T1000 (cell line): ENCODE measurements at regions not wholly inside any gene's neighbourhood (a gene's known extent, or its start where the extent isn't known, plus 50 kb on each side); places are given as distances from the start of the nearest gene placed in this dataset.

Experiments
- DNase-seq: peaks from one replicate; lab custom pipeline; 2025; ENCODE audit warnings: mixed read lengths; lab: John Stamatoyannopoulos, UW

DNA sequence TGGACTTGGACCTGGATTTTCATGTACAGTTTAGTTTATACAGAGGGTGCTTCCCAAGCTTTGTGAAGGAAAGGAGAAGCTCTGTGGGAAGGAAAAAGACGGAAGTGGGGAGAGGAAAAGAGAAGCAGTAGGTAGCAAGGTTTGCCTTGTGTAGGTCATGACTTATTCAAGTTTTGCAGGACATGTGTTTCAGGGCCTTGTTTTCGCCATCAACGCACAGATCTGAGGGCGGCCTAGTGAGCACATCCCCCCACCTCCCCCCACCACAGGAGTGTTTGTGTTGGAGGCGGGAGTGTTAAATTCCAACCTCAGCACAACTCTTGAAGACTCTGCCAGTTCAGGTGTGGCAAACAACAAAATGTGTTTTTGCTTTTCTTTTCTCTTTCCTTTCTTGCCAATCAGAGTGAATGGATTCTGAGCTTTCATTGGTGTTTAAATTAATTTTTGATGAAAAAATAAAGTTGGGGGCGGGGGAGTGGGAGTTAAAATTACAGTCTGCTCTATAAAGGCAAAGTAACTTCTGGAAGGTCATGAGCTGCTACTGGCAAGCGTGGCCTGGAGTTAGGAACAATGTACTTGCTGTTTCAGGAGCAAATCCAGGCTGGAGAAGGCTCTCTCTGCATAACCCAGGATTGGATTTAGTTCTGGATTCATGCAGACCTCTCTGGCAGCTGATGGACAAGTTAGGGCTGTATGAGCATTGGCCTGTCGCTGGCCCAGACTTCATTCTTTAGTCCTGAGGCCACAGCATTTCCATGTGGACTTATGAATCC is 338.5 kb downstream of the CD83 start:
- DNase-seq, result no peak

DNA sequence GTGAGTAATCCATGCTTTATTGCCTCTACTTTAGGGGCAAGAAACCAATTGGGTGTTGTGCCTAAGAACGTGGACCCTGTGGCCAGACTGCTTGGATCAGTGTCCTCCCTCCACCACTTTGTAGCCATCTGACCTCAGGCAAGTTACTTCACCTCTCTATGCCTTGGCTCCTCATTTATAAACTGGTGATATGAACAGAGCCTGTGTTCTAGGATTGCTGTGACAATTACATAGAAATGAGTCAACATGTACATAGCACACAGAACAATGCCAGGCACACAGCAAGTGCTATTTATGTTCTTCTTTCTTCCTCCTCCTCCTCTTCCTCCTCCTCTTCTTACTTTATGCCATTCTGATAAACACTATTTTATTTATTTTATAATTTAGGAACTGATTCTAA is 339.4 kb downstream of the CD83 start:
- DNase-seq, result no peak

DNA sequence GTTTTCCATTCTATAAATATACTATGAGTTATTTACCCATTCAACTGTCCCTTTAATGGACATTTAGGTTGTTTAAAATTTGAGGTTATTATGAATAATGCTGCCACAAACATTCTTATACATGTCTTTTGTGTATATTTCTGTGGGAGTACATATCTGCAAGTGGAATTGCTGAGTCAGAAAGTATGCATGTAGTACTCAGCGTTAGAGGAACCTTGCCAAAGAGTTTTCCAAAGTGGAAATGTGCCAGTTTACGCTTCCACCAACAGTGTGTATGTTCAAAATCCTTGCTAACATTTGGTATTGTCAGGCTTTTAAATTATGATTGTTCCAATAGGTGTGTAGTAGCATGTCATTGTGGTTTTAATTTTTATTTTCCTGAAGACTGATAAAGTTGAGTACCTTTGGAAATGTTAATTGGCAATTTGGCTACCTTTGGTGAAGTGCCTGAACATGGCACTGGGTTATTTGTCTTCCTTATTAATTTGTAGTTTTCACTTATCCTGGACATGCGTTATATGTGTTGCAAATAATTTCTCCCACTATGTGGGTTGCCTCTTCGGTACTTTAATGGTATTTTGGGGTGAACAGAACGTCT is 341.2 kb downstream of the CD83 start:
- no peak for DNase-seq

DNA sequence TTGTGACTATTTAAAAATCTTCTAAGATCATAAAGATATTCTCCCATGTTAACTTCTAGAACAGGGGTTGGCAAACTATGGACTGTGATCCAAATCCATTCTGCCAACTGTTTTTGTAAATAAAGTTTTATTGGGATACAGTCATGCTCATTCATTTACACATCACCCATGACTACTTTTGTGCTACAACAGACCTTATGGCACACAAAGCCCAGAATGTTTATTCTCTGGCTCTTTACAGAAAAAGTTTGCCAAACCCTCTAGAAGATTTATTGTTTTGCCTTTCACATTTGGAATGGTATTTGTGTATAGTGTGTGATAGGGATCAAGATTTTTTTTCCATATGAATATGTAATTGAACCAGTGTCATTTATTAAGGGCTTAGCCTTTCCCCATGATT is 341.7 kb downstream of the CD83 start:
- DNase-seq, result no peak

DNA sequence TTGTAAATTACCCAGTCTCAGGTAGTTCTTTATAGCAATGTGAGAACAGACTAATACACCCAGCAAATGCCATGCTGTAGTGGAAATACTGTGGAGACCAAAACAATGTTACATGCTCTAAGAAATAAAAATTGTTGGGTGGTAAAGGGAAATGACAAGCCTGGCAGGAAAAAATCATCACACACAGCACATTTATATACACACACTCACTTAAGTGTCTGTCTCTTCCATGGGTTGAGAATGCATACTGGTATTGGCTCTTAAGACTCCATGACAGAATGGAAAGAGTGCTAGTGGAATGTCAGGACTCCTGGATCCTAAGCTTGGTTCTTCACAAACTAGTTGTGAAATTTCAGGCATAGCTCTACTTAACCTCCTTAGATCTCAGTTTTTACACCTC is 343.0 kb downstream of the CD83 start:
- no peak for DNase-seq

DNA sequence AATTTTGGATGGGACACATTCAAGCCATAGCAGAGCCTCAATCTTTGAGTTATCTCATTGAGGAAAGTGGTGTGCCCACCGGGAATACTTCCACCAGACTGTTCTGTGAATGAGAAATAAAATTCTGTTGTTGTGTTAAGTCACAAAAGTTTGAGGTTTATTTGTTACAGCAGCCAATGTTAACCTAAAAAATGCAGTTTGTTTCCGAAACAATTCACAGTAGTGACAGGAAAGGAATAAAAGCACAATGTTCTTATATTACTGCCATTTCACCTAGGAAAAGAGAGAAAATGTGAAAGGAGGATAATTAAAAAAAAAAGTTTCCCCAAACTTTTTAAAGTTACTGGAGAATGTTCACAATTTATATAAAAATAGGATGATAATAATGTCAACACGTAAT is 344.6 kb downstream of the CD83 start:
- DNase-seq, result no peak

DNA sequence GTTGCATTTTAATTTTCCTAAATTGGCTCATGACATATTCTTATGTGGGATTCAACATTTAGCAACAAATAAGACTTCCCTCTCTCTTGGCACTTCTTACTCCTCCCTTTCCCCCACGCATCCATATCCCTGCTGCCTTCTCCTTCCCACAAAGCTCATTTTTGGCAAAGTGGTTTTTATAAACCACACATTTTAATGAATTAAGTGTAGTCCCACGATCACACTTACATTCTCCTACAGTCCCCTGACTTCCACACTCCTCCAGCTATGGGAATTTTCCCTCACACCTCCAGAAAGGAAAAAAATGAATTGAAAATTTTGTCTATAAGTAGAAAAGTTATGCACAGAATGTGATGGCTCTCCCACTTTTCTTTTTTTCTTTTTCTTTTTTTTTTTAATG is 345.0 kb downstream of the CD83 start:
- no peak for DNase-seq

DNA sequence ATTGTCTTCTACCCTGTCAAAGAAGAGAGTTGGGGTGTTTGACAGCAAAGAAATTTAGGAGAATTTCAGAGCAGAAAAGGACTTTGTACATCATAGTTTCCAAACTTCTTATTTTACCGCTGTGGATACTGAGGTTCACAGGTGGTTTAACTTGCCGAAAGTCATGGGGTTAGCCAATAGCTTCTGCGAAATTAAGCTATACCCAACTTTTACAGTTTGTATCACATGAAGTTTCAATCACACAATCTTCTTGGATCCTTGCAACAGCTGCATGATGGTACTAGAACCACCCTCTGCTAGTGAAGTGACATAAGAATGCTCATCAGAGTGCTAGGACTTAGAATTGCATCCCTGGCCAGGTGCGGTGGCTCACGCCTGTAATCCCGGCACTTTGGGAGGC is 345.5 kb downstream of the CD83 start:
- no peak for DNase-seq

DNA sequence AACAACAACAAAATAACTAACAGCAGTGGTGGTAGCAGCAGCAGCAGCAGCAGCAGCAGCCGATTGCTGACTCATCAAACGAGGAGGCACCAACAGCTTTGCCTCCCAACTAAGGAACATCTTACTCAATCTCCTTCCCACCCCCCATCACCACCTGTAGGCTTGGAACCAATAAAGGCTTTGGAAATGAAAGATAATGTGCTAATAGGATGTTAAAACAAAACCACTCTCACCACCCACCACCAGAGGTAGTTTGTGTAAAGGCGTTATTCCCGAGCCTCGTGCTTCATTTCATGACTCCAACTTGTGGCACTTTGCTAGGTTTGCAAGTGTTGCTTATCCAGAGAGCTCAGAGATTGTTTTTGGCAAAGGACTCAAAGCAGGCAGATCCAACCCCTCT is 346.5 kb downstream of the CD83 start:
- no peak for DNase-seq

DNA sequence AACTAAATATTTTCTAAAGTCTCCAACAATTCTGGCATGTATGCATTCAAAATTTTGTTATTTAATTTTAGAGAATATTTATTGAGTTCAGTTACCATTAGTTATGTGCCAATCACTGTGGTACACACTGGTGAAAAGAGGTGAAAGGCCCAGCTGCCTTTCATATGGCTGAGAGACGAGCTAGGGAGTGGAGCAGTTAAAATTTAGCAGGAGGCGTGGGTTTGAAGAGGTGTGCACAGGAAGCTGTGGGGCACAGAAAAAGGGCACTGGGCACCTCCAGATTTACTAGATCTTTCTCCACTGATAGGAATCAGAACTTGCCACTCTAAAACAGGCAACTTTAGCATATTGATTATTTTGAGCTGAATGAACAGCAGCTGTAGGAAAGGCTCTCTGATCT is 347.1 kb downstream of the CD83 start:
- no peak for DNase-seq

DNA sequence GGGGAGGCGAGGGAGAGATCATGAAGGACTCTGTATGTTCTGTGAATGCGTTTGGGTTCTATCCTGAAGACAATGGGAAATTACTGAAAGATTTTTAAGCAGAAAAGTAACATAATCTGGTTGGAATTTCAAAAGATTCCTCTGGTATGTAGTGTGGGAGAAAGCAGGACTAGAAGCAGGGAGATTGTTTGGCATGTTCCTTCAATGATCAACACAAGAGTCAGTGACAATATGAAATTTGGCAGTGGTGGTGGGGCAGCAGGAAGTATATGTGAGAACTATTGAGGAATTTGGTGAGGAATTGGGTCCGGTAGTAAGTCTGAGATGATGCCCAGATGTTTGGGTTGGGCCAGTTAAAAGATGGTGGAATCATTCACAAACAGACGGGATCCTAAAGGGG is 348.7 kb downstream of the CD83 start:
- no peak for DNase-seq

DNA sequence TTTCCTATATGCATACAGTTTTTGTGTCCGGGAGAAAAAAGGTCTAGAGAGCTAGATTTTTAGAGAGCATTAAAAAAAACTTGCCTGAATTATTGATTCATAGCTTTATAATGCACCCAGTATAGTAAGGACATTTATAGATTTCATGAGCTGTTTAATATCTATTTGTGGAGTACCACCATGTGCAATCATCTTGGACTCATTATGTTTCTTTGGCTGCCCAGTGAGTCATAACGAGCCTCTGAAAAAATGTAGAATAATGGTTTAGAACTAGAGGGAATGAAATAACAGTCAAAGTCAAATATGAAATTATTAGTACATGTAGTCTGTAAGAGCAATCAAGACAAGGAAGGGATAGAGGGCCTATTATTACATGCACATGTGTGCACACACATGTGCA is 350.0 kb downstream of the CD83 start:
- DNase-seq, result no peak

DNA sequence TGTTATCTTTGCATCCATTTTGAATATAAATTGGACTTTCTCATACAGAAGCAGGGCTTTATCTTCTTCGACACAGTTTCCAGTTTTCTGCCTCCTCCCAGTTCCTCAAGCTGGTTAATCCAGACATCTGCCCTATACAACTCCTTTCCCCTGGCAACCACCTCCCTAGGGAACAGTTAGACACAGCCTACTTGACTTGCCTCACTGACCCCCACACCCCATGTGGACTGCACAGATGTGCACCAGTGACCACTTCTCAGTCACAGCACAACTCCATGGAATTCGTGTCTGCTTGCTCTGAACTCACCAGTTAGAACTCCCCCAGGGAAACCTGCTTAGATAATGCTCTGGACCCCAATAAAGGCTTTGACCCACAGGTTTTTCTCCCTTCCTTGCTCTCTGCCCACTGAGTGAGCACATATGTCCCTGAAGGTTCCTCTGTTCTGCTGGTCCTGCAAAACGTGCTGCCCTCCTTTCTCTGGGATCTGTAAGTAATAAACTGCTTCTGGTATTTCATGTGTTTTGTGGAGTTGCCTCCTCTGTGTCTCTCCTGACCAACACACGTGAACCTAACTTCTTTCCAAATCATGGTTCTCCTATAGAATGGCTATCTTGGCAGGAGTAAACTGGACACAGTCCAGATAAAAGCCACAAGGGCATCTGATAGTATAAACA is 351.2 kb downstream of the CD83 start:
- DNase-seq, result no peak

DNA sequence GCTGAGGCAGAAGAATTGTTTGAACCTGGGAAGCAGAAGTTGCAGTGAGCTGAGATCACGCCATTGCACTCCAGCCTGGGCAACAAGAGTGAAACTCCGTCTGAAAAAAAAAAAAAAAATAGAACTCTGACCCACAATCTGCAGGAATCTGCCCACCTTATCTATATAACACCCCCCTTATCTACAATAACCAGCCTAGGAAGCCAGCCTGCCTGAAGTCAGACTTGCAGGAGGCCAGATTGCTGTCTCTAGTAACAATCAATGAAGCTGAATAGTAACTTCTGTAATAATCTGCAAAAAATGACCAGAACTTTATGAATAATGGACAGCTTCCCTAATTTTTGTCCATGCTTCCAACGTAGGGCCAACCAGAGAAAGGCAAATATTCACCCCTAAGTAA is 352.5 kb downstream of the CD83 start:
- no peak for DNase-seq

DNA sequence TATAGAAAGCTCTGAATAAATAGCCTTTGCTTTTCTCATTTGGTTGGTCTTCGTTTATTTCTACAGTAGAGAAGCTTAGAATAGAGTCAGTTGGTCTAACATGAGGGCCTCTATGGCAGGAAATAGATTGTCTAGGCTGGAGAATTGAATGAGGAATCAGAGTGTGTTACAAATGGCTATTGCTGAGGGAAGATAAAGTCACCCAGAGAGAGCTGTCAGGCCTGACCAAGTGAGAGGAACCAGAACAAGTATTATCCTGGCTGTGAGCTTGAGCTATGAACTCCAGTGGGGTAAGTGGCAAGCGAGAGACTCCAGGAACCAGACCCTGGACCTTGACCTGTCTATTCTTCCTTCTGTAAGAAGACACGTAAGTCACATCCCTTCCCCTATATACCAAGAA is 353.1 kb downstream of the CD83 start:
- no peak for DNase-seq

DNA sequence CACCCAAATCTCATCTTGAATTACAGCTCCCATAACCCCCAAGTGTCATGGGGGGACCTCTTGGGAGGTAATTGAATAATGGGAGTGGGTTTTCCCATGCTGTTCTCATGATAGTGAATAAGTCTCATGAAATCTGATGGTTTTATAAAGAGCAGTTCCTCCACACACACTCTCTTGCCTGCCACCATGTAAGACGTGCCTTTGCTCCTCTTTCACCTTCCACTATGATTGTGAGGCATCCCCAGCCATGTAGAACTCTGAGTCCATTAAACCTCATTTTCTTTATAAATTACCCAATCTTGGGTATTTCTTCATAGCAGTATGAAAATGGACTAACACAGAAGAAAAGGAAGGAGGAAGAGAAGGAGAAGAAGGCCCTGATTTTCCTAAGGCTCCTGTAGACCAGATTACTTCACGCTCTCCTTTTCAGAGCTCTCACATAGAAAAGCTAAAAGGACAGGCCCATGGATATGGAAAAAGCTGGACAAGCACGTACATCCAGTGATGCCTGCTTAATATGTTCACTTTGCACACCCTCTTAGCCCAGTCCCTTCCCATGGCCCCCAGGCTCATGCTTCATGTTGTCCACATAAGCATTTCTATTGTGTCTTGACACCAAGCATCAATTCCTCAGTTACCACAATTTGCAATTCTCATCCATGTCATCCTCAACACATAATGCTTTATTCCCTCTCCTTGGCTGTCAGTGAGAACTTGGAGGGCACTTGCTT is 354.8 kb downstream of the CD83 start:
- no peak for DNase-seq

DNA sequence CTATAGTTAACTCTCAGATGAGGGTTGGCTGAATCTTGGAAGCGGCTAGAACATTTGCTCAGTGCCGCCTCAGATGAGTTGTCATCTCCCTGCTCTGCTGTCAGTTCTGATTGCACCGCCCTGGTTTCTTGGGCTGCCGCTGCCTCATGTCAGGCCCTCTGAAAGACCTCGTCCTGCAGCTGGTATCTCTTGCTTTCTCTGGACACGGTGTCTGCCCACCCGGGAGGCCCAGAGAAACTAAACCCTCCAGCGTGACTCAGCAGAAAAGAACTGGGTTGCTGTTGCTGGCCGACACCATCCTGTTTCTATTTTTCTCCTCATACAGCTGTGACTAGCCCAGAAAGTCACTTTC is 355.4 kb downstream of the CD83 start:
- no peak for DNase-seq

DNA sequence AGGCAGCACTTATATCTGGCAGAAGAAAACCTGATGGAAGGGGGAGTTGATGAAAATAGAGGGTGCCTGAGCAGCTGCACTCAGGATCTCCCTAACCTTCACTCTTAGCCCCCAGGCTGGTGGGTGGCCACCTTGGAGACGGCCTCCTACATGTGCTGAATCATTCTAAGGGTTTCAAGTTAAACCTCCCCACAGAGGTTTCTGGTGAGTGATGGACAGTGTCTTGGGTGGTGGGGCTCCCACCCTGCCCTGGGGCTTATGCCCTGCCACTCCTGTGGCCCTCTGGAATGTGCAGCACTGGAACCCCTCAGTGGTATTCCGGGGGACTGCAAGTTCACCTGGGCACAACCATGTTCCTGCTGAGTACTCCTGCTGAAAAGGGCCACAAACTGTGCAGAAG is 357.2 kb downstream of the CD83 start:
- no peak for DNase-seq

DNA sequence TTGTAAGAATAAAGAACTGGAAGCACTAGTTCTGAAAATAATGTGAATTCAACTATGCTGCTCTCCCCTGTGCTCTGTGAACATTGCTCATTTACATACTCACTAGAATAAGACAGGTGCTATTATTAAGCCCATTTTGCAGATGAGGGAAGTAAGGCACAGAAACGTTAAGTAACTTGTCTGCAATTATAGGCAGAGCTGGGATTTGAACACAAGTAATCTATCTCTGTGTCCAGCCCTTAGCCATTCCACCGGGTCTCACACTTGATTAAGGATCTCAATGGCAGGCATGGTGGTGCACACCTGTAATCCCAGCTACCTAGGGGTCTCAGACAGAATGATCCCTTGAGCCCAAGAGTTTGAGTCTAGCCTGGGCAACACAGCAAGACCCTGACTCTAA is 357.7 kb downstream of the CD83 start:
- no peak for DNase-seq

DNA sequence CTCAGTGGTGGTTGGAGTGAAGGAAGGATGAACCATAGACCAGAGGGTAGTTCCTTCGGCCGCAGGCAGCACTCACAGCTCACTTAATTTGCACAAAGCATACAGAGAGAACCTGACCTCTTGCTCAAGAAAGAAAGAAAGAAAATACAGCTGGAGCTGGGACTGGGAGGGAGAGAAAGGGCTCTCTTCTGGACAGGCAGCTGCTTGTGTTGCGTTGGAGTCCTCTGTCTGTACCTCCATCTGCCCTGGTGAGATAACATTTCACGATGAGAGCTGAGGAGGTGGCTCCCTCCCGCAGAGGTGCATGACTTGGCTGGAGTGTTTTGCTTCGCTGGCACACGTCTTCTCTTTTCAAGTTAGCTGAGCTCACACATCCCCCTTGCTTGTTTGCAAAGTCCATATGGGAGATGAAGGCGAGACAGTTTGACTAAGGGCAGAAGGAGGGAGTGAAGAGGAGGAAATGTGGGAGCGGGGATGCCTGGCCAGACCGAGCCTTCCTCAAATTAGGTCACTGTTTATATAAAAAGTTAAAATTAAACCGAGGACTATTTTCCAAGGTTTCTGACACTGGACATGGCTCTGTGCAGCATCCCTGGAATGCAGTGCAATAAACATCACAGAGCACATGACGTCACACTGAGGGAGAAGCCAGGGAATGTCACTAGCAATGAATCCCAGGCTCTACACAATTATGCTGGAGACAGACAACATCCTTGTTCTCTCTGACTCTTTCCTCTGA is 359.4 kb downstream of the CD83 start:
- peak; percentile 13 for DNase-seq

DNA sequence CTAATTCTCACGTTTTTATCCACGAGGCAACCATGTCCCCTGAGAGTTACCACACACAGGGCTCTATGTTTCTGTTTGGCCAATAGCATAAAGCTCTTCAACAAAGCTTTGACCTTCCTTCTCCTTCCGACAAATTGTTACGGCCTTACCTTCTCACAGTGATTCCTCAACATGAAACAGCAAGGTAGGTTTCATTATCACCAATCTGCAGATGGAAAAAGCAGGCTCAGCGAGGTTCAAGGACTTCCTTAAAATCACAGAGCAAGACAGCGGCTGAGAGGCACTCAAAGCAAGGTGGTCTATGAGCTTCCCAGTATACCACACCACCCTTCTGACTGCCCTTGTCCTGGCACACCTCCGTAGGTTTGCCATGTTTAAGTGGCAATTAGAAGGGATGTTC is 360.0 kb downstream of the CD83 start:
- DNase-seq, result no peak
